Endodermal cell (in vitro differentiated cells): ENCODE measurements at regions not wholly inside any gene's neighbourhood (a gene's known extent, or its start where the extent isn't known, plus 50 kb on each side); places are given as distances from the start of the nearest gene placed in this dataset.

Experiments used
- DNase-seq: peaks from one replicate; pipeline ENCODE4 v3.0.0-alpha.2; 2017
- H3K27ac ChIP-seq: 2 replicates; pipeline ENCODE4 v1.5.1; 2013; ENCODE audit warnings: mild to moderate bottlenecking, low read depth, low read length, moderate library complexity
- H3K27me3 ChIP-seq: 2 replicates; pipeline ENCODE4 v1.6.1; 2013; ENCODE audit warnings: mild to moderate bottlenecking, low read length, moderate library complexity; ENCODE audit not compliant: insufficient read depth, control insufficient read depth, poor library complexity, severe bottlenecking
- H3K36me3 ChIP-seq: 2 replicates; pipeline ENCODE4 v1.7.0; 2013; ENCODE audit warnings: mild to moderate bottlenecking, low read length, moderate library complexity; ENCODE audit not compliant: control insufficient read depth, insufficient read depth
- H3K4me1 ChIP-seq: one replicate; pipeline ENCODE4 v1.7.0; 2013; ENCODE audit warnings: low read length; ENCODE audit not compliant: control insufficient read depth, insufficient read depth
- H3K4me3 ChIP-seq: 2 replicates; pipeline ENCODE4 v1.5.1; 2013; ENCODE audit warnings: mild to moderate bottlenecking, low read length, moderate library complexity
- H3K9ac ChIP-seq: 2 replicates; pipeline ENCODE4 v1.6.1; 2013; ENCODE audit warnings: mild to moderate bottlenecking, low read length, moderate library complexity; ENCODE audit not compliant: poor library complexity, severe bottlenecking; ENCODE audit errors: extremely low read depth
- H3K9me3 ChIP-seq: 2 replicates; pipeline ENCODE4 v1.6.1; 2013; ENCODE audit warnings: mild to moderate bottlenecking, low read length, moderate library complexity; ENCODE audit not compliant: control insufficient read depth
- H3K27ac Mint-ChIP-seq: 2 replicates; pipeline ENCODE4 v1.8.0; 2020; ENCODE audit warnings: mixed read lengths
- H3K27me3 Mint-ChIP-seq: 2 replicates; pipeline ENCODE4 v1.8.0; 2021; ENCODE audit warnings: mild to moderate bottlenecking, mixed read lengths; ENCODE audit not compliant: insufficient read depth
- H3K36me3 Mint-ChIP-seq: 2 replicates; pipeline ENCODE4 v1.8.0; 2020; ENCODE audit warnings: low read depth, mixed read lengths
- H3K4me1 Mint-ChIP-seq: 2 replicates; pipeline ENCODE4 v1.8.0; 2020; ENCODE audit warnings: mixed read lengths
- H3K4me3 Mint-ChIP-seq: 2 replicates; pipeline ENCODE4 v1.8.0; 2020; ENCODE audit warnings: mild to moderate bottlenecking, moderate library complexity, mixed read lengths
- H3K9me3 Mint-ChIP-seq: 2 replicates; pipeline ENCODE4 v1.8.0; 2020; ENCODE audit warnings: mild to moderate bottlenecking, mixed read lengths
- WGBS, 2 experiments: methylation state at CpG; one replicate each; pipeline versions ENCODE4 v1.1.5 to v1.1.7; 2013; ENCODE audit warnings: missing lambda C conversion rate in 2 of 2, mixed read lengths in 1 of 2; ENCODE audit not compliant: insufficient coverage in 1 of 2, insufficient read length in 1 of 2; 5-methylcytosine and 5-hydroxymethylcytosine counted together
- TF ChIP-seq, protein P1 (sequence below): fragments of 200-600 bp; sonication (generic); conservative IDR thresholded peaks from 2 replicates; pipeline ENCODE4 v1.5.0; 2021; ENCODE audit warnings: antibody characterized with exemption, mild to moderate bottlenecking

- no peaks in the 10 kb centered on the region for H3K36me3 ChIP-seq
- Mint-ChIP-seq H3K27me3 (peaks cover 40% of the 10 kb centered on the region), H3K4me1 (no peaks in the 10 kb centered on the region), H3K27ac (no peak overlapping the region), H3K36me3 (no peaks in the 10 kb centered on the region), H3K9me3 (no peaks in the 10 kb centered on the region), H3K4me3 (no peak overlapping the region)
- no peaks in the 10 kb centered on the region for H3K4me1 ChIP-seq
- TF ChIP-seq, protein P1, sequence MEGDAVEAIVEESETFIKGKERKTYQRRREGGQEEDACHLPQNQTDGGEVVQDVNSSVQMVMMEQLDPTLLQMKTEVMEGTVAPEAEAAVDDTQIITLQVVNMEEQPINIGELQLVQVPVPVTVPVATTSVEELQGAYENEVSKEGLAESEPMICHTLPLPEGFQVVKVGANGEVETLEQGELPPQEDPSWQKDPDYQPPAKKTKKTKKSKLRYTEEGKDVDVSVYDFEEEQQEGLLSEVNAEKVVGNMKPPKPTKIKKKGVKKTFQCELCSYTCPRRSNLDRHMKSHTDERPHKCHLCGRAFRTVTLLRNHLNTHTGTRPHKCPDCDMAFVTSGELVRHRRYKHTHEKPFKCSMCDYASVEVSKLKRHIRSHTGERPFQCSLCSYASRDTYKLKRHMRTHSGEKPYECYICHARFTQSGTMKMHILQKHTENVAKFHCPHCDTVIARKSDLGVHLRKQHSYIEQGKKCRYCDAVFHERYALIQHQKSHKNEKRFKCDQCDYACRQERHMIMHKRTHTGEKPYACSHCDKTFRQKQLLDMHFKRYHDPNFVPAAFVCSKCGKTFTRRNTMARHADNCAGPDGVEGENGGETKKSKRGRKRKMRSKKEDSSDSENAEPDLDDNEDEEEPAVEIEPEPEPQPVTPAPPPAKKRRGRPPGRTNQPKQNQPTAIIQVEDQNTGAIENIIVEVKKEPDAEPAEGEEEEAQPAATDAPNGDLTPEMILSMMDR = no peak
- no peak overlapping the region for H3K4me3 ChIP-seq
- H3K9ac ChIP-seq = no peak overlapping the region
- H3K27ac ChIP-seq = no peak overlapping the region
- WGBS, 2 experiments = 59 to 73% methylated on average over 5 of the region's 5 CpGs
- DNase-seq = no peak
- H3K9me3 ChIP-seq = peaks cover 6% of the 10 kb centered on the region
- peaks cover 11% of the 10 kb centered on the region for H3K27me3 ChIP-seq
These were observed 1532.7 kb upstream of the TMEM132C start for GRCh38 chr12:126734296-126734695.

GRCh38 chr12:126734710-126735109, 1532.3 kb upstream of the TMEM132C start:
- H3K27me3 Mint-ChIP-seq = peaks cover 37% of the 10 kb centered on the region
- no peak overlapping the region for H3K27ac Mint-ChIP-seq
- H3K4me3 Mint-ChIP-seq = no peak overlapping the region
- H3K36me3 ChIP-seq = no peaks in the 10 kb centered on the region
- H3K4me1 ChIP-seq = no peaks in the 10 kb centered on the region
- no peaks in the 10 kb centered on the region for H3K9me3 Mint-ChIP-seq
- 80 to 84% methylated on average over 7 to 8 of the region's 8 CpGs for WGBS, 2 experiments
- no peak overlapping the region for H3K9ac ChIP-seq
- no peaks in the 10 kb centered on the region for H3K4me1 Mint-ChIP-seq
- H3K4me3 ChIP-seq = no peak overlapping the region
- no peak overlapping the region for H3K27ac ChIP-seq
- TF ChIP-seq, protein P1 = no peak
- DNase-seq = peak; percentile 61
- H3K36me3 Mint-ChIP-seq = no peaks in the 10 kb centered on the region
- H3K9me3 ChIP-seq = peaks cover 6% of the 10 kb centered on the region
- H3K27me3 ChIP-seq = peaks cover 8% of the 10 kb centered on the region

- Mint-ChIP-seq H3K9me3 (no peaks in the 10 kb centered on the region), H3K27ac (no peak overlapping the region)
- no peaks in the 10 kb centered on the region for H3K27me3 ChIP-seq
These were observed 1525.3 kb upstream of the TMEM132C start for GRCh38 chr12:126741536-126742240.

More at GRCh38 chr12:126741536-126742240, 1525.3 kb upstream of the TMEM132C start:
- peaks cover 7% of the 10 kb centered on the region for H3K27me3 Mint-ChIP-seq
- no peaks in the 10 kb centered on the region for H3K4me1 Mint-ChIP-seq
- Histone ChIP-seq H3K9me3 (peaks cover 5% of the 10 kb centered on the region), H3K36me3 (no peaks in the 10 kb centered on the region), H3K4me3 (no peak overlapping the region), H3K9ac (no peak overlapping the region), H3K4me1 (no peaks in the 10 kb centered on the region), H3K27ac (no peak overlapping the region)
- DNase-seq = no peak
- TF ChIP-seq, protein P1 = no peak
- no peaks in the 10 kb centered on the region for H3K36me3 Mint-ChIP-seq
- no peak overlapping the region for H3K4me3 Mint-ChIP-seq
- whole genome bisulfite sequencing, 2 experiments = 85 to 94% methylated on average over 9 to 12 of the region's 12 CpGs
